Neutrophil (primary cell): ENCODE measurements at regions not wholly inside any gene's neighbourhood (a gene's known extent, or its start where the extent isn't known, plus 50 kb on each side); places are given as distances from the start of the nearest gene placed in this dataset.

Experiments
- H3K27ac ChIP-seq: fragments of 200-600 bp; sonication (generic); 2 replicates; pipeline ENCODE4 v1.5.1; 2016; ENCODE audit warnings: mild to moderate bottlenecking, moderate library complexity
- H3K27me3 ChIP-seq: fragments of 200-600 bp; sonication (generic); 2 replicates; pipeline ENCODE4 v1.6.0; 2016; ENCODE audit warnings: mild to moderate bottlenecking
- H3K36me3 ChIP-seq: fragments of 200-600 bp; sonication (generic); 2 replicates; pipeline ENCODE4 v1.5.1; 2017
- H3K4me1 ChIP-seq, 2 experiments: fragments of 200-600 bp in 1 of 2; sonication (generic) in 1 of 2; 1 replicate in 1 of 2; 2 replicates in 1 of 2; pipeline versions ENCODE4 v1.5.1 to v1.6.1; 2013 to 2016; ENCODE audit warnings: low read depth in 1 of 2, low read length in 1 of 2, mild to moderate bottlenecking in 1 of 2, moderate library complexity in 1 of 2; ENCODE audit not compliant: control insufficient read depth in 1 of 2, insufficient read depth in 1 of 2
- H3K4me3 ChIP-seq, 2 experiments: fragments of 200-600 bp in 1 of 2; sonication (generic) in 1 of 2; 1 replicate in 1 of 2; 2 replicates in 1 of 2; pipeline ENCODE4 v1.5.1; 2013 to 2016; ENCODE audit warnings: low read depth in 1 of 2, low read length in 1 of 2, mild to moderate bottlenecking in 1 of 2, moderate library complexity in 1 of 2
- H3K9me3 ChIP-seq: fragments of 200-600 bp; sonication (generic); 2 replicates; pipeline ENCODE4 v1.5.1; 2016
- CTCF ChIP-seq: fragments of 200-600 bp; sonication (generic); IDR thresholded peaks from 2 replicates; pipeline ENCODE4 v1.5.1; 2016; ENCODE audit warnings: antibody characterized with exemption

GRCh38 chr2:158021226-158021625, 80.5 kb upstream of the UPP2 start:
- no peaks in the 10 kb centered on the region for H3K27me3 ChIP-seq
- no peak overlapping the region for H3K27ac ChIP-seq
- H3K4me1 ChIP-seq, result no peaks in the 10 kb centered on the region
- no peak for TF ChIP-seq CTCF
- H3K4me3 ChIP-seq, result no peak overlapping the region
- no peaks in the 10 kb centered on the region for H3K9me3 ChIP-seq
- no peaks in the 10 kb centered on the region for H3K36me3 ChIP-seq

- TF ChIP-seq CTCF, result no peak
- Histone ChIP-seq H3K27me3 (no peaks in the 10 kb centered on the region), H3K4me1 (peaks cover 5 to 7% of the 10 kb centered on the region in 2 experiments), H3K4me3 (no peak overlapping the region), H3K36me3 (no peaks in the 10 kb centered on the region), H3K9me3 (no peaks in the 10 kb centered on the region), H3K27ac (no peak overlapping the region)
Measured at GRCh38 chr2:158015428-158016076, 86.1 kb upstream of the UPP2 start.

- no peak for TF ChIP-seq CTCF
- Histone ChIP-seq H3K27ac (no peak overlapping the region), H3K9me3 (no peaks in the 10 kb centered on the region), H3K4me3 (no peak overlapping the region), H3K4me1 (peaks cover 13 to 16% of the 10 kb centered on the region in 2 experiments), H3K36me3 (no peaks in the 10 kb centered on the region), H3K27me3 (no peaks in the 10 kb centered on the region)
Measured at GRCh38 chr2:158013891-158014290, 87.8 kb upstream of the UPP2 start.

- Histone ChIP-seq H3K4me3 (no peak overlapping the region), H3K36me3 (no peaks in the 10 kb centered on the region), H3K4me1 (peaks cover 13 to 16% of the 10 kb centered on the region in 2 experiments), H3K9me3 (no peaks in the 10 kb centered on the region), H3K27me3 (no peaks in the 10 kb centered on the region), H3K27ac (no peak overlapping the region)
- TF ChIP-seq CTCF, result no peak
Measured at GRCh38 chr2:158011055-158011771, 90.5 kb upstream of the UPP2 start.

- no peak overlapping the region for H3K4me3 ChIP-seq
- H3K27ac ChIP-seq, result no peak overlapping the region
- TF ChIP-seq CTCF, result no peak
- no peaks in the 10 kb centered on the region for H3K36me3 ChIP-seq
- peaks cover 8 to 9% of the 10 kb centered on the region in 2 experiments for H3K4me1 ChIP-seq
- no peaks in the 10 kb centered on the region for H3K9me3 ChIP-seq
- no peaks in the 10 kb centered on the region for H3K27me3 ChIP-seq
Measured at GRCh38 chr2:158009399-158009798, 92.3 kb upstream of the UPP2 start.
